Middle frontal gyrus (tissue), 1 donor: ENCODE measurements at regions not wholly inside any gene's neighbourhood (a gene's known extent, or its start where the extent isn't known, plus 50 kb on each side); places are given as distances from the start of the nearest gene placed in this dataset.
"Not testable (repeated sequence)": the region's sequence is repeated elsewhere in the genome, so short reads cannot be mapped to it uniquely, and the experiment has no call there.

Experiments
- DNase-seq: peaks from one replicate; pipeline ENCODE4 v3.0.0-alpha.2; 2015; ENCODE audit warnings: low spot score; ENCODE audit errors: extremely low spot score

- no peak for DNase-seq
These were observed 115.2 kb downstream of the ZNF37A start for GRCh38 chr10:38209332-38209731.

GRCh38 chr10:38209748-38210147 is 115.6 kb downstream of the ZNF37A start:
- not testable (repeated sequence) for DNase-seq

GRCh38 chr10:38212460-38212859 is 118.3 kb downstream of the ZNF37A start:
- no peak for DNase-seq

- DNase-seq, result no peak
These were observed 132.2 kb downstream of the ZNF37A start for GRCh38 chr10:38226385-38226784.

DNA sequence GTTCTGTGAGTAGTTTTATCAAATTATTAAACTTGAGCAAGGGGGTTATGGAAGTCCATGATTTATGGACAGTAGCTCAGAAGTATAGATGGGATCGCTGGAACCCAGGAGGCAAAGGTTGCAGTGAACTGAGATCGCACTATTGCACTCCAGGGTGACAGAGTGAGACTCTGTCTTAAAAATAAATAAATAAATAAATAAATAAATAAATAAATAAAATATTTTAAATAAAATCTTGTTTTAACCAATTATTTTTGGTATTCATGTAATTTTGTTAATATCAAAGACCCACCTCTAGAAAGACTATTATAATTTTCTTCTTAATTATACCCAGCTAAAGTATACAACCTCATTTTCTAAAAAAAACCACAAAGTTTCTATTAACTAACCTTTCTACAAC is 134.3 kb downstream of the ZNF37A start:
- DNase-seq, result no peak

DNA sequence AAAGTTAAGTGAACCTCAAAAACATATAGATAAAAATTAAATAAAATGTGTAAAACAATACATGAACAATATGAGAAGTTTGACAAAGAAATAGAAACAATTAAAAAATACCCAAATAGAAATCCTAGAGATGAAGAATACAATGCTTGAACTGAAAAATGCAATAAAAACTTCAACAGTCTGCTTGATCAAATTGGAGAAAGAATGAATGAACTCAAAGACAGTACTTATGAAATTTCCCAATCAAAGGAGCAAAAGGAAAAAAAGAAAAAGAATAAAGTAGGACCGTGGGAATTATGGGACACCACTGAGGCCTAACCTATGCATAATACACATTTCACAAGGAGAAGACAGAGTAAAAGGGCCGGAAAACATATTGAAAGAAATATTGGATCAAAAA is 144.3 kb downstream of the ZNF37A start:
- DNase-seq, result not testable (repeated sequence)

GRCh38 chr10:38242061-38242649 is 148.0 kb downstream of the ZNF37A start:
- DNase-seq, result not testable (repeated sequence)

DNA sequence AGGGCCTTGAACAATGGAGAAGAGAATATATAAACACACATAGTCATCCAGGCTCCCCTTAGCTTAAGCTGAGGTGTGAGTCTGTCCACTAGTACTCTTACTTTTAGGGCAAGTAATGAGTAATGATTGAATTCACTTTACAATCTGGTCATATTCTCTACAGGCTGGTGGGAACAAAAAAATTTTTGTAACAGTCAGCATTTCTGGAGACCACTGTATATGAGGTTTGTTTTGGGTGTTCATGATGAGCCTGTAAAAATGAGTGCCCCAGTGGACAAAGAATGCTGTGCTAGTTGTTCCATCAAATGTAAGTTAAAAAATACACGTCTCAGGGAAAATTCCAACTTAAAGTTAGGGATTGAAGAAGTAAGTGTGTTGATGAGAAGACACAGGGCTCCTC is 154.0 kb downstream of the ZNF37A start:
- DNase-seq, result not testable (repeated sequence)

- DNase-seq, result not testable (repeated sequence)
These were observed 158.4 kb downstream of the ZNF37A start for GRCh38 chr10:38252551-38252950.

DNA sequence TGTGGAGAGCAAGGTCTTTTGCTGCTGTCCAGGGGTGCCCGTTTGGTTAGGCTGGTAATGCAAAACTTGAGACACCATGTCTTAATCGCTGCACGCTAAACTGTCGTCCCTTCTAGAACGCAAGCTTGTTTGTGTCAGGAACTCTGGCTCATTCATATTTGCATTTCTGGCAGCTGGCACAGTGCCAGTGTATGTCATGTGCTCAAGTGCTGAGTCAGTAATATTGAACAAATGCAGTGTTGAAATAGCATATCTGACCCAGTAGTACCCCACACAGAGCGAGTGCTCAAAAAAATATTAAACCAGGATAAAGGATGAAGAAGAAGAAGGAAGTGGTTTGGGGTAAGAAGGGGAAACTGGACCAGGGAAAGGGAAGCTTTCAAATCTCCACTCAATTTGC is 173.4 kb downstream of the ZNF37A start:
- not testable (repeated sequence) for DNase-seq

GRCh38 chr10:38271031-38271430 is 176.9 kb downstream of the ZNF37A start:
- DNase-seq, result not testable (repeated sequence)

DNA sequence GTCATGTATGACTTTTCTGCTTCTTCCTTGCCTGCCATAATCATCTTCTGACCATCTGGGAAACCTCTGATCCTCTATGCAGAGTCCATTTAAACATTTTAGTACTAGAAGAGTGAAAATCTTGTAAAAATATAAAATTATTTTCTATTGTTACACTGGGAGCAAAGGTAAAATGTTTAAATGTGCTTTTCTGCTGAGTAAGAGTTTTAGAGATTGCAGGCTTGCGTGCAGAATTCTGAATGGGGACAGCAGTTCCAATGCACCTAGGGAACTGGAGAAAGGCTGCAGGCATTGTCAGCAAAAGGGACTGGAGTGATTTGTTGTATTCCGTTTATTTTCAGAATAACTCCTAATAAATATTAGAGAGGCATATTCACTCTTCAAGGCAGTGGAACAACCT is 180.7 kb downstream of the ZNF37A start:
- DNase-seq, result not testable (repeated sequence)

DNA sequence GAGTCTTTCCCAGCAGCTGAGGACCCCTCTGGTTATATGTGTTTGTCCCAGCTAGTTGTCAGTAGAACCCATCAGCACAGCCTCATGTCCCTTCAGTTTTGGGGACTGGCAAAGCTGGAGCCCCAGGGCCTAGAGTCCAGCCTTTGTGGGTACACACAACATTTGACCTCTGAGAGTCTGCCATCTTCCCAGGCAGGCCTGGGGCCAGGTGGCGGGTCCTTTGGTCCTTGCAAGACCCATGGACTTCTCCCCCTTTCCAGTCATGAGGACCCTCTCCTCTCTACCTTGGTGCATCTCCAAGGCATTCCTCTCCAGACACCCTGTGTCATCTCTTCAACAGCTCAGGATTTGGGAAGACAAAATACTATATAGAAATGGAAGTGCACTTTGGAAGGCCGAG is 198.4 kb downstream of the ZNF37A start:
- DNase-seq, result not testable (repeated sequence)

DNA sequence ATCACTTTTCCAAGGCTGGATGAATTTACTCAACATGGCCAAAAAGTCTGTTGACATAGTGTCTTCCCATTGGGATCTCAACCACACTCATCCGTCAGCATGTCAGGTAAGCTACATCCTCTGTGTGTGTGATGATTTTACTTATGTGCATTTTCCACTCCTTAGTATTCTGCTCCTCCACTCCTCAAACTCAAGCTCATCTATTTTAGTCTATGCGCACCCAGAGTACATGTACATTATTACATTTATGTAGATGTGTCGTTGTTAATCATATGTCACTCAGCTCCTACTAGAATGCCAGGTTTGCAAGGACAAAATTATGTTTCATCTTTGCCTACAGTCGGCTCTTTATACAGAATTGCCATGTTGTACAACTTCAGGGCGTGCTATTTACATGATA is 216.0 kb downstream of the ZNF37A start:
- not testable (repeated sequence) for DNase-seq

GRCh38 chr10:38315090-38315805 is 221.1 kb downstream of the ZNF37A start:
- not testable (repeated sequence) for DNase-seq

DNA sequence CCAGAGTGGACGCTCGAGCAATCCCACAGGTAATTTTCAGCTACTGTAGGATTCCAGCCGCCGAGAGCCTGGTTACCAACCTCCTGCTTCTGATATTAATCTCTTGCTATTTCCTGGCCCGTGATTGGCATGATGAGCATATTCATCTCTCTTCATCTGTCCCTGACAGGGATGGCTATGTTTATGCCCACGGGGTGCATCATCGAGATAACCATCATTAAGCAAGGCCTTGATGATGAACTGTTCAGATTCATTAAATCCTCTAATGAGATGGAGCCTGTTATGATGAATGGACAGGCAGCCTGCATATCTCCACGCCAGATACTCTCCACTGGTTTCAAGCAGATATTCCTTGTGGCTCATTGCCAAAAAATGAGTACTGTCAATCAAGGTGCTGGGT is 227.3 kb downstream of the ZNF37A start:
- not testable (repeated sequence) for DNase-seq

- not testable (repeated sequence) for DNase-seq
These were observed 236.2 kb downstream of the ZNF37A start for GRCh38 chr10:38330306-38330705.

GRCh38 chr10:38331106-38331505 is 237.0 kb downstream of the ZNF37A start:
- DNase-seq, result not testable (repeated sequence)

- not testable (repeated sequence) for DNase-seq
These were observed 239.6 kb downstream of the ZNF37A start for GRCh38 chr10:38333699-38334098.

DNA sequence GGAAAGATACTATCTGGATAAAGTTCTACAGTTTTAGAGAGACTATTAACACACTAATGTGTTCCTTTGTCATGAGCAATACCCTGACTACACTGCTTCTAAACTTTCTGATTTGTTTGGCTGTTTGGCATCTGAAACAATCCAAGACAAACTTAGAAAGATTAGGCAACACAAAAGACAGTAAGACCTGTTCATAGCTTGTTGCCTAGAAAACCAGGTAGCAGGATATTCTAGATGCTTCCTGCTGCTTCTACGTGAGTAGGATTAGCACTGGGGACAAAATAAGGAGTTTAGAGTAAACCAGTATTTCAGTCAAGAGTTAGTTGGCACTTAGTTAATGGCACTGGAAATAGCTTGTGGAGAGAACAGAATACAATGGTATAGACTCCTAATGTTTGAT is 256.5 kb downstream of the ZNF37A start:
- DNase-seq, result not testable (repeated sequence)

- DNase-seq, result not testable (repeated sequence)
These were observed 260.3 kb downstream of the ZNF37A start for GRCh38 chr10:38354410-38354809.

DNA sequence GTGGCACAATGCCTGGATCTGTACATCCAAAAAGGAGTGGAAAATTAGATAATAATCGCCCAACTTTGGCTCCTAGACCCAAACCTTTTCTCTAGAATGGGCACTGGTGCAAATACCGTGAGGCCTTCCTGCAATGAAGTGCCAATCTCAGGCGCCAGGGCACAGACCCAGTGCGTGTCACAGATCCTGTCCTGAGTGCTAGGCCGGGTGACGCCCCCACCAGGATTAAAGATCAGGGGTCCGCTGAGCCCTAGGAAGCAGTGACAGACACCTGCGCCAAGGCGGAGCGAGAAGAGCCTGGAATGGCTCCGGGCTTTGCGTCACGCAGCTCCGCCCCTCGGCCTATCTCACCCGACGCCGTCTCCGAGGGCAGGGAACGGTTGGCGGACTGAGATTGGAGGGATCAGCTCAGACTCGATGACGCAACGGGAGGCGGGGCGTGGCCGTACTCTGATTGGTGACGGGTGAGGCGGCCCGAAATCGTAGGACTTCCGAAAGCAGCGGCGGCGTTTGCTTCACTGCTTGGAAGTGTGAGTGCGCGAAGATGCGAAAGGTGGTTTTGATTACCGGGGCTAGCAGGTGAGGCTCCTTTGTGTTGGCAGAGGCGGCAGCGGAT is 261.9 kb downstream of the ZNF37A start:
- DNase-seq, result peak; percentile 69
